ENCODE measurements at regions not wholly inside any gene's neighbourhood (a gene's known extent, or its start where the extent isn't known, plus 50 kb on each side); places are given as distances from the start of the nearest gene placed in this dataset.

DNA sequence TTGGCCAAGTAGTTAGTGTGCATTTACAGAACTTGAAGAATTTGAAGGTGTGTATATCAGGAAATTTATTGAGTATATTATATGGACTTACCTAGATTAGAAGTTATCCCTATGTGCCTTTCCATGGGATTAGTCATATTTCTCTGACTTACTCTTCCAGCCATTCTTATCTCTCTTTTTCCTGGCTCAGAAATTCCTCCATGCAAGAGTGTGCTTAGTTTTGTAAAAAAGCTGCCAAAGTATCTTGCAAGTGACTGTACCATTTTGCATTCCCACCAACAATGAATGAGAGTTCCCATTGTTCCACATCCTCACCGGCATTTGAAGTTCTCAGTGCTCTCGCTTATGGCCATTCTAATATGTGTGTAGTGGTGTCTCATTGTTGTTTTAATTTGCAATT is 82.2 kb upstream of the GUCA2B start:
- no peaks in the 10 kb centered on the region for H3K9me3 ChIP-seq
- H3K4me1 ChIP-seq: no peaks in the 10 kb centered on the region
- H3K27ac ChIP-seq: no peak overlapping the region
- no peaks in the 10 kb centered on the region for H3K27me3 ChIP-seq
- H3K4me3 ChIP-seq: no peak overlapping the region
- TF ChIP-seq CTCF (IDR thresholded peaks at IDR 0.05): no peak
- no peaks in the 10 kb centered on the region for H3K36me3 ChIP-seq
- no peak for DNase-seq (ENCODE audit: low spot score)

- no peak overlapping the region for H3K4me3 ChIP-seq
- H3K4me1 ChIP-seq: no peaks in the 10 kb centered on the region
- H3K27ac ChIP-seq: no peak overlapping the region
- TF ChIP-seq CTCF (IDR thresholded peaks at IDR 0.05): no peak
- H3K9me3 ChIP-seq: peaks cover 6 to 18% of the 10 kb centered on the region in 2 donors
- no peaks in the 10 kb centered on the region for H3K27me3 ChIP-seq
- no peak for DNase-seq (ENCODE audit: low spot score)
- no peaks in the 10 kb centered on the region for H3K36me3 ChIP-seq
These were observed 95.4 kb upstream of the GUCA2B start for GRCh38 chr1:42057800-42058199.

- H3K4me3 ChIP-seq: no peak overlapping the region
- H3K36me3 ChIP-seq: no peaks in the 10 kb centered on the region
- peaks cover 6 to 18% of the 10 kb centered on the region in 2 donors for H3K9me3 ChIP-seq
- no peak for DNase-seq (ENCODE audit: low spot score)
- no peak overlapping the region for H3K27ac ChIP-seq
- no peaks in the 10 kb centered on the region for H3K4me1 ChIP-seq
- TF ChIP-seq CTCF (IDR thresholded peaks at IDR 0.05): no peak
- H3K27me3 ChIP-seq: no peaks in the 10 kb centered on the region
These were observed 96.8 kb upstream of the GUCA2B start for GRCh38 chr1:42056460-42056859.

DNA sequence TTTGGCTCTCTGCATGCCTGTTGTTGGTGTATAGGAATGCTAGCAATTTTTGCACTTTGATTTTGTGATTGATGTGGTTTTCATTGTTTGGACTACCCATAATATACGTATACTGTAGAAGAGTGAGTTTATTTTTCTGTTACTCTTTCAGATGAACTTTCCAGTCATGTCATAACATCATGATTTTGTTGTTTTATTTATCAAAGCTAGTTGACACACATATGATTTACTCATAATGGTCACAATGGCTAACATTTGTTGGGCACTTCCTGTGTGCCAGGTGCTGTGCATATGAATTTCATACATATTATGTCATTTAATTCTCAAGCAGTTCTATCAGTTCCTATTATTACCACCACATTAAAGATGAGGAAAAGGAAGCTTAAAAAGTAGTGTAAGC is 98.1 kb upstream of the GUCA2B start:
- no peak overlapping the region for H3K4me3 ChIP-seq
- no peak overlapping the region for H3K27ac ChIP-seq
- no peak for DNase-seq (ENCODE audit: low spot score)
- TF ChIP-seq CTCF (IDR thresholded peaks at IDR 0.05): no peak
- H3K9me3 ChIP-seq: peaks cover 6 to 18% of the 10 kb centered on the region in 2 donors
- no peaks in the 10 kb centered on the region for H3K4me1 ChIP-seq
- no peaks in the 10 kb centered on the region for H3K27me3 ChIP-seq
- H3K36me3 ChIP-seq: no peaks in the 10 kb centered on the region

GRCh38 chr1:42052072-42052699 is 101.0 kb upstream of the GUCA2B start:
- Histone ChIP-seq H3K4me1 (no peaks in the 10 kb centered on the region), H3K36me3 (no peaks in the 10 kb centered on the region), H3K27me3 (no peaks in the 10 kb centered on the region), H3K27ac (no peak overlapping the region), H3K9me3 (peaks cover 0 to 2% of the 10 kb centered on the region in 2 donors), H3K4me3 (no peak overlapping the region)
- TF ChIP-seq CTCF (IDR thresholded peaks at IDR 0.05): no peak
- DNase-seq (ENCODE audit: low spot score): no peak

- DNase-seq (ENCODE audit: low spot score): no peak
- no peaks in the 10 kb centered on the region for H3K4me1 ChIP-seq
- no peaks in the 10 kb centered on the region for H3K36me3 ChIP-seq
- H3K4me3 ChIP-seq: no peak overlapping the region
- H3K27ac ChIP-seq: no peak overlapping the region
- TF ChIP-seq CTCF (IDR thresholded peaks at IDR 0.05): no peak
- no peaks in the 10 kb centered on the region for H3K9me3 ChIP-seq
- H3K27me3 ChIP-seq: no peaks in the 10 kb centered on the region
These were observed 105.7 kb upstream of the GUCA2B start for GRCh38 chr1:42047508-42047880.

Data from right atrium auricular region (tissue), 2 donors.